ENCODE measurements at regions not wholly inside any gene's neighbourhood (a gene's known extent, or its start where the extent isn't known, plus 50 kb on each side); places are given as distances from the start of the nearest gene placed in this dataset.

GRCh38 chr5:143886651-143887638, 75.0 kb downstream of the HMHB1 start:
- DNase-seq (no peak), ATAC-seq (ENCODE audit: low read depth) (no peak)
- Mint-ChIP-seq H3K27me3 (peaks cover 11% of the 10 kb centered on the region), H3K9me3 (no peaks in the 10 kb centered on the region), H3K4me3 (no peak overlapping the region), H3K27ac (no peak overlapping the region), H3K4me1 (no peaks in the 10 kb centered on the region), H3K36me3 (ENCODE audit: low read depth) (no peaks in the 10 kb centered on the region)
- CTCF ChIA-PET = no interaction called here
- intact Hi-C loops (cut with micrococcal nuclease) = no loop called here
- TF ChIP-seq CTCF (IDR thresholded peaks at IDR 0.05) = no peak
- POLR2A ChIA-PET = no interaction called here

GRCh38 chr5:143887903-143888665, 76.1 kb downstream of the HMHB1 start:
- DNase-seq (no peak), ATAC-seq (ENCODE audit: low read depth) (no peak)
- Mint-ChIP-seq H3K4me1 (no peaks in the 10 kb centered on the region), H3K27me3 (peaks cover 11% of the 10 kb centered on the region), H3K4me3 (no peak overlapping the region), H3K36me3 (ENCODE audit: low read depth) (no peaks in the 10 kb centered on the region), H3K9me3 (no peaks in the 10 kb centered on the region), H3K27ac (no peak overlapping the region)
- intact Hi-C loops (cut with micrococcal nuclease) = no loop called here
- POLR2A ChIA-PET = no interaction called here
- CTCF ChIA-PET = no interaction called here
- no peak for TF ChIP-seq CTCF (IDR thresholded peaks at IDR 0.05)

GRCh38 chr5:143888912-143889311, 77.0 kb downstream of the HMHB1 start:
- POLR2A ChIA-PET = no interaction called here
- TF ChIP-seq CTCF (IDR thresholded peaks at IDR 0.05) = no peak
- H3K27me3 Mint-ChIP-seq = peaks cover 11% of the 10 kb centered on the region
- CTCF ChIA-PET = no interaction called here
- no peaks in the 10 kb centered on the region for H3K36me3 Mint-ChIP-seq (ENCODE audit: low read depth)
- no peaks in the 10 kb centered on the region for H3K4me1 Mint-ChIP-seq
- H3K27ac Mint-ChIP-seq = no peak overlapping the region
- ATAC-seq (ENCODE audit: low read depth) = no peak
- intact Hi-C loops (cut with micrococcal nuclease) = no loop called here
- no peak overlapping the region for H3K4me3 Mint-ChIP-seq
- DNase-seq = no peak
- H3K9me3 Mint-ChIP-seq = no peaks in the 10 kb centered on the region

- Mint-ChIP-seq H3K4me3 (no peak overlapping the region), H3K4me1 (no peaks in the 10 kb centered on the region), H3K36me3 (ENCODE audit: low read depth) (no peaks in the 10 kb centered on the region), H3K9me3 (no peaks in the 10 kb centered on the region), H3K27ac (no peak overlapping the region), H3K27me3 (peaks cover 11% of the 10 kb centered on the region)
- ATAC-seq (ENCODE audit: low read depth) = no peak
- no peak for DNase-seq
- no peak for TF ChIP-seq CTCF (IDR thresholded peaks at IDR 0.05)
- ChIA-PET CTCF (no interaction called here), POLR2A (no interaction called here)
- intact Hi-C loops (cut with micrococcal nuclease) = no loop called here
Measured at GRCh38 chr5:143889986-143890385, 78.0 kb downstream of the HMHB1 start.

- intact Hi-C loops (cut with micrococcal nuclease) = no loop called here
- H3K9me3 Mint-ChIP-seq = no peaks in the 10 kb centered on the region
- ChIA-PET CTCF (no interaction called here), POLR2A (no interaction called here)
- no peak overlapping the region for H3K27ac Mint-ChIP-seq
- no peaks in the 10 kb centered on the region for H3K36me3 Mint-ChIP-seq (ENCODE audit: low read depth)
- no peak overlapping the region for H3K4me3 Mint-ChIP-seq
- H3K4me1 Mint-ChIP-seq = no peaks in the 10 kb centered on the region
- ATAC-seq (ENCODE audit: low read depth) (no peak), DNase-seq (no peak)
- H3K27me3 Mint-ChIP-seq = peaks cover 11% of the 10 kb centered on the region
- TF ChIP-seq CTCF (IDR thresholded peaks at IDR 0.05) = no peak
Measured at GRCh38 chr5:143890487-143890886, 78.5 kb downstream of the HMHB1 start.
